ENCODE measurements at regions not wholly inside any gene's neighbourhood (a gene's known extent, or its start where the extent isn't known, plus 50 kb on each side); places are given as distances from the start of the nearest gene placed in this dataset.

DNA sequence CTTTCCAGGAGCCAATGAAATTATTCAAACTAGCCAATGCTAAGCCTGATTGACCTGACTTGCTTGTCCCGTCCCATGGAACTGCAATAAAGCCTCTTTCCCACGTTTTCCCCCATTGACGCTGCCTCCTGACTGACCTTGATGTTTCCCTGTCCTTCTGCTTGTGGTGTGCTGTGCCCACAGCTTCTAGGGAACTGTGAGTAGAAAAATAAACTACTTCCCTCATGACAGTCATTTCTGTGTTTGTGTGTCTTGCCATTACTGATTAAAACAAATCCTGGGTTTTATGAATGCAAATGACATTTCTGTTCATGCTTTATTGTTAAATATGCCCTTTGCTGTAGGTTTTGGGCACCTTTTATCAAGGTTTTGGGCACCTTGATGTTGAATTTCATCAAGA lies 91.3 kb upstream of the ABI1 start:
- TF ChIP-seq, protein P1, sequence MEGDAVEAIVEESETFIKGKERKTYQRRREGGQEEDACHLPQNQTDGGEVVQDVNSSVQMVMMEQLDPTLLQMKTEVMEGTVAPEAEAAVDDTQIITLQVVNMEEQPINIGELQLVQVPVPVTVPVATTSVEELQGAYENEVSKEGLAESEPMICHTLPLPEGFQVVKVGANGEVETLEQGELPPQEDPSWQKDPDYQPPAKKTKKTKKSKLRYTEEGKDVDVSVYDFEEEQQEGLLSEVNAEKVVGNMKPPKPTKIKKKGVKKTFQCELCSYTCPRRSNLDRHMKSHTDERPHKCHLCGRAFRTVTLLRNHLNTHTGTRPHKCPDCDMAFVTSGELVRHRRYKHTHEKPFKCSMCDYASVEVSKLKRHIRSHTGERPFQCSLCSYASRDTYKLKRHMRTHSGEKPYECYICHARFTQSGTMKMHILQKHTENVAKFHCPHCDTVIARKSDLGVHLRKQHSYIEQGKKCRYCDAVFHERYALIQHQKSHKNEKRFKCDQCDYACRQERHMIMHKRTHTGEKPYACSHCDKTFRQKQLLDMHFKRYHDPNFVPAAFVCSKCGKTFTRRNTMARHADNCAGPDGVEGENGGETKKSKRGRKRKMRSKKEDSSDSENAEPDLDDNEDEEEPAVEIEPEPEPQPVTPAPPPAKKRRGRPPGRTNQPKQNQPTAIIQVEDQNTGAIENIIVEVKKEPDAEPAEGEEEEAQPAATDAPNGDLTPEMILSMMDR (IDR thresholded peaks at IDR 0.05) = no peak
- TF ChIP-seq POLR2A (IDR thresholded peaks at IDR 0.05) = no peak
- Histone ChIP-seq H3K27me3 (no peaks in the 10 kb centered on the region), H3K9me3 (no peaks in the 10 kb centered on the region), H3K4me1 (no peaks in the 10 kb centered on the region), H3K4me3 (no peak overlapping the region), H3K27ac (no peak overlapping the region), H3K36me3 (no peaks in the 10 kb centered on the region)
- no peak for ATAC-seq
- intact Hi-C loops (cut with DNase I) = no loop called here
- no peak for DNase-seq
- WGBS (ENCODE audit: insufficient coverage, low coverage, low lambda C conversion rate, missing lambda C conversion rate) = 66% methylated on average over 3 of the region's 3 CpGs

DNA sequence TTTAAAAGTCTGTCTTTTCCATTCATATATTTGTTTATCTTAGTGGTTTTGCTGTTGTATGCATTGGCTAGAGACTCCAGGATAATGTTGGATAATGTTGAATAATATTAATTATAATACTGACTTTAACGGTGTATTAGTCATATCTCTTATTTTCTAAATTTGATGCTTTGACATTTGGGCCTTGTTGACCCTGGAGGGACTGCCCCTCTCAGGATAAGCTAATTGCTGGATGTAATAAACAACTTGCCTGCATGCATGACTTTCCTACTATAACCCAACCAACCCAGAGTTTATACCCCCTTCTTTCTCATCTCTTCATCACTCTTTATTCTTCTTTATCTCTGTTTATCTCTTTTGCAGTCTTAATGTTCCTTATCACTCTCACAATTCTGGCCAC lies 90.9 kb upstream of the ABI1 start:
- no peak for DNase-seq
- no peak for ATAC-seq
- WGBS (ENCODE audit: insufficient coverage, low coverage, low lambda C conversion rate, missing lambda C conversion rate) = 38% methylated on average over 1 of the region's 1 CpG

DNA sequence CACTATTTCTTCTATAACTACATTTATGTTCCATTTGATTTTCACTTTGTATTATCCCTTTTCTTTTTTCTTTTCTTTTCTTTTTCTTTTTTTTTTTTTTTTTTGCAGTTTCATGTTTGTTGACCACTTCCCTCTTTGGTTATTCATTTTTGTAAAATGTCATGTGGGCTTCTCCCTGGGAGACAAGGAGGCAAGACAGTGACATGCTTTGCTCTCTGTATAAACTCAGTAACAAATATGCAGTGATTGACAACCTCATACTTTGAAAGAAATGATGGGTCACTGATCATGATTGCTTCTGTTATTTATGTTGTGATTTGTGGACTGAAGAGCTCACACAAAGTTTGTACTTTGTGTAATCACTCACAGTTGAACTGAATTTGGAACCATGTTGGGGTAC lies 90.2 kb upstream of the ABI1 start:
- Histone ChIP-seq H3K4me1 (no peaks in the 10 kb centered on the region), H3K27me3 (no peaks in the 10 kb centered on the region), H3K9me3 (no peaks in the 10 kb centered on the region), H3K4me3 (no peak overlapping the region), H3K27ac (no peak overlapping the region), H3K36me3 (no peaks in the 10 kb centered on the region)
- intact Hi-C loops (cut with DNase I) = no loop called here
- no peak for DNase-seq
- TF ChIP-seq, protein P1 (IDR thresholded peaks at IDR 0.05) = no peak
- no peak for TF ChIP-seq POLR2A (IDR thresholded peaks at IDR 0.05)
- no peak for ATAC-seq

More for the DNA sequence above, 90.9 kb upstream of the ABI1 start:
- no peak overlapping the region for H3K27ac ChIP-seq
- no peaks in the 10 kb centered on the region for H3K9me3 ChIP-seq
- no peaks in the 10 kb centered on the region for H3K27me3 ChIP-seq
- H3K4me1 ChIP-seq = no peaks in the 10 kb centered on the region
- intact Hi-C loops (cut with DNase I) = no loop called here
- TF ChIP-seq, protein P1 (IDR thresholded peaks at IDR 0.05) = no peak
- no peak for TF ChIP-seq POLR2A (IDR thresholded peaks at IDR 0.05)
- no peak overlapping the region for H3K4me3 ChIP-seq
- H3K36me3 ChIP-seq = no peaks in the 10 kb centered on the region

DNA sequence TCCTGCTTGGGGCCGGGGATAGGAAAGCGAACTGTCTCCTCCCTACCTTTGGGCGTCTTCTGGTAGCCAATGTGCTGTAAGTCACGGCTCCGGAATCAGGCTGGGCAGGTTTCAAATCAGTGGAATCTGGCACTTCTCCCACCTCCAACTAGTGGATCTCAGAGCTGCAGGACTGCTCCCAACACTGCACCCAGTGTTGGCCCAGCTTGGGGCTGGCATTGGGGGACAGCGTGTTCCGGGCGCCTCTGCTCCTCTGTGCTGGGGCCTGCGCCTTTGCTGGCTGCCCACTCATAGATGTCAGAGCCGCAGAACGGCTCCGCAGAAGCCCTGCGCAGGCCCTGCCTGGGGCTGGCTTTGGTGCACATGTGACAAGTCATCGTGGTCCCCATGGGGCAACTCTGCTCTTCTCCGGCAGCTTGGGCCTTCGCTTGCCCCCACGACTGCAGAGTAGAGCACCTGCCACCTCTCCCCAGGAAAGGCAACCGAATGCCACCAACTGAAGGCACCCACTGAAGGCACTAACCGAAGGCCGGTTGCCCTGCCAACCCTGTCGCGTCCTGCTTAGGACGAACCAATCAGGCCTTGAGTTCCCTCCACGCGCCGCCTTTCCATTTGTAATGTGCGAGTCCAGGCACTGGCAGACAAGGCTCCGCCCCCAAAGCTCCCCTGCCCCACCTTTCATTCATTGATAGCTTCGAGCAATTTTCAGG lies 85.5 kb upstream of the ABI1 start:
- intact Hi-C loops (cut with DNase I) = no loop called here
- no peak for TF ChIP-seq POLR2A (IDR thresholded peaks at IDR 0.05)
- TF ChIP-seq, protein P1 (IDR thresholded peaks at IDR 0.05) = no peak
- H3K27ac ChIP-seq = no peak overlapping the region
- no peaks in the 10 kb centered on the region for H3K4me1 ChIP-seq
- 52% methylated on average over 6 of the region's 29 CpGs for WGBS (ENCODE audit: insufficient coverage, low coverage, low lambda C conversion rate, missing lambda C conversion rate)
- DNase-seq (no peak), ATAC-seq (peak in 1 of 4 donors; percentile 38)
- H3K27me3 ChIP-seq = no peaks in the 10 kb centered on the region
- H3K9me3 ChIP-seq = no peaks in the 10 kb centered on the region
- no peak overlapping the region for H3K4me3 ChIP-seq
- H3K36me3 ChIP-seq = no peaks in the 10 kb centered on the region
